RKO (cell line): ENCODE measurements at regions not wholly inside any gene's neighbourhood (a gene's known extent, or its start where the extent isn't known, plus 50 kb on each side); places are given as distances from the start of the nearest gene placed in this dataset.
A peak's percentile ranks its signal among the peaks of the same experiment; 100 is the strongest.

Experiments used
- DNase-seq: peaks from one replicate; pipeline ENCODE4 v3.0.0-alpha.2; 2016; ENCODE audit warnings: low spot score

GRCh38 chr14:22452330-22452729, 136.7 kb downstream of the DAD1 start:
- no peak for DNase-seq

GRCh38 chr14:22450266-22450665, 138.8 kb downstream of the DAD1 start:
- DNase-seq: no peak

GRCh38 chr14:22449600-22449905, 139.5 kb downstream of the DAD1 start:
- DNase-seq: no peak

GRCh38 chr14:22448905-22449599, 140.0 kb downstream of the DAD1 start:
- no peak for DNase-seq

- no peak for DNase-seq
Observed at GRCh38 chr14:22448035-22448904, 140.8 kb downstream of the DAD1 start.

GRCh38 chr14:22438742-22439141, 150.3 kb downstream of the DAD1 start:
- no peak for DNase-seq

DNA sequence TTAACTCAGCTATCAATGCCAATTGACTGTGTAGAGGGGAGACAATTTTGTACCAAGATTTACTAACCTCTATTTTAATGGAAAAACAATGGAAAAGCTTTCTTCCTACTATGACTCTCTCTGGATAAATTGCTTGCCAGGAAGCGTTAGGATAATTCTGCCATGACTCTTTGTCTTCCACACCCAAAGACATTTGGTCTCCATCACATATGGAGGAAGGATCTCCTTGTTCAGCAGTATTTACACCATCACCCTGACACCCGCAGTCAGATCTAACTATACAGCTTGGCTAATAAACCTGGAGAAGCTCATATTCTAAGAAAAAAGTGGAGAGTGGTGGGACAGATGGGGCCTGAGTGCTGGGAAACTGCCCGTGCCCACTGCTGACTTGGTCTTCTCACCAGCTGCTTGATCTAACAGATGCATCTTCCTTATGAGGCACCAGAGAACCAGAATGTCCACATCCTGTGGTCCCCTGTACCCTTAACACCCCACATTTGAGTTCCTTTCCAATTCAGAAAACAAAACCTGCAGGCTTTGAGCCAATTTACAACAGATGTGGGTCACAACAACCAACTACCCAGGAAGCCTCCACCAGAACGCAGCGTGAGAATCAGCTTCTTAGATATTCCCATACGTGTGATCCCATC, 154.0 kb downstream of the DAD1 start:
- no peak for DNase-seq

DNA sequence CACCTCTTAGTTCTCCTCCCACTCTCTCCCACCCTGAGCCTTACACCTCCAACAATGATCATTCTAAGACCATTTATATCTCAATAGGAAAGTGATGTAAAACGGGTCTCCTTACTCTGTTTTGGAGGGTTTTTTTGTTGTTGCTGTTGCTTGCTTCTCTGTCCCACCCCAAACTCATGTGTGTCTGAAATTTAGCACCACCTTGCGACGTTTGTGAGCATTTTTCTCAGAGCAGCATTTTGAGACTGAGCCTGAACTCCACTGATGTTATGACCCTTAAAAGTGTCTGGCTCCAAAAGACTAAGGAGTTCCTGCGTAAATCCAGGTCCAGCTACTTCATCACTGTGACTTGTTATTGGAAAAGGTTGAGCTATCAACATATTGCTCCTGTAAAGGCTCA, 155.0 kb downstream of the DAD1 start:
- DNase-seq: no peak

DNA sequence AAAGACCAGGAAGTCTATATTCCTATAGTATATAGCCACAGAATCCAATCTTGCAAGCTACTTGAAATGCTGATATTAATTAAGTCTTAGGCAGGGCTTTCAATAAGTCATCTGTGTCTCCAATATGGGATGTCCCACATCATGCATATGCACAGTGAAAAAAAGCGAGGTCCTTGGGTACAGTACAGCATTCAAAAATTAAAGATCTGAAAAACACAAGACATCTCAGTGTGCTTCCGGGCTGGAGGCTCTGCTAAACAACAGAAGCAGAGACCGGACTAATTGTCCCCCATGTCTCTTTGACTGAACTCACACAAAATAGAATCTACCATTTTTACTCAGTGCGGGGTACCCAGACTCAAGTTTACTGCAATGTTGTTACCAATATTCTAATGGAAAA, 156.0 kb downstream of the DAD1 start:
- no peak for DNase-seq

- DNase-seq: peak; percentile 27
Observed at GRCh38 chr14:22432348-22432976, 156.6 kb downstream of the DAD1 start.

GRCh38 chr14:22429546-22430294, 159.3 kb downstream of the DAD1 start:
- no peak for DNase-seq

- peak; percentile 5 for DNase-seq
Observed at GRCh38 chr14:22428700-22429291, 160.2 kb downstream of the DAD1 start.

GRCh38 chr14:22427771-22428231, 161.2 kb downstream of the DAD1 start:
- DNase-seq: no peak

GRCh38 chr14:22426711-22427110, 162.3 kb downstream of the DAD1 start:
- DNase-seq: no peak

GRCh38 chr14:22423958-22424357, 165.1 kb downstream of the DAD1 start:
- no peak for DNase-seq

- no peak for DNase-seq
Observed at GRCh38 chr14:22422238-22422637, 166.8 kb downstream of the DAD1 start.

GRCh38 chr14:22420598-22421186, 168.3 kb downstream of the DAD1 start:
- no peak for DNase-seq

DNA sequence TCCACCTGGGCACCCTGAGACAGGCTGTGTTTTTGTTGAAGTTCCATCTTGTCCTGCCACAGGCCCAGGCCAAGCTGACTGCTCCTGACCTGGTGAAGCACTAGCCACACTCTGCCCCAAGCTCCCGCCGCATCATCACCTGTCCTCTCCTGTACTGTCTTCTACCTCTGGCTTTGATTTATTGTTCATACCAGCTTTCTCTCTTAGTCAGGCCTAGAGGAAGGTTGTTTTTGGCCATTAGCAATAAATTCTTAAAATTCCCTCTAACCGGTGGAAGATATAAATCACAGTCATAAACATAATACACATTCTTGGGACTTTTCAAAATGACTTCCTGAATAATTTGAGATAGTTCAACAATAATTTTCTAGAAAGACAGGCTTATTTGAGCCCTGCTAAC, 169.4 kb downstream of the DAD1 start:
- DNase-seq: no peak

DNA sequence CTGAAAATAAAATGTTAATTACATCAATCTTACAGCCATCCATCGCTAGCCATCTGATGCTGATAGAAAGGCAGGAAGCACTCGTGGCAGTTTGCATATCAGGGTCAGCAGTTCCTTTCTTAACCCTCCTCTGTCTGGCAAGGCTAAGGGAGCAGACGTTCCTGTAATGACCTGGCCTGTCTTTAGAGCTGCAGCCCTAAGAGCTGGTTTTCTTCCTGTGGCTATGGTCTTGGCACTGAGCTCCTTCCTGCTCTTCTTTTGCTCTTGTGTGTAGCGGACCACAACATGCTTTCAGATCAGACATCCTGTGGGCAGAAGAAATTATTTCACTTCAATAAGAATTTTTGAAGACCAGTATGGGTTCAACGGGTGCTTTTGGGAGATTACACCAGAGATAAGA, 170.4 kb downstream of the DAD1 start:
- DNase-seq: no peak

GRCh38 chr14:22417914-22418313, 171.1 kb downstream of the DAD1 start:
- no peak for DNase-seq

DNA sequence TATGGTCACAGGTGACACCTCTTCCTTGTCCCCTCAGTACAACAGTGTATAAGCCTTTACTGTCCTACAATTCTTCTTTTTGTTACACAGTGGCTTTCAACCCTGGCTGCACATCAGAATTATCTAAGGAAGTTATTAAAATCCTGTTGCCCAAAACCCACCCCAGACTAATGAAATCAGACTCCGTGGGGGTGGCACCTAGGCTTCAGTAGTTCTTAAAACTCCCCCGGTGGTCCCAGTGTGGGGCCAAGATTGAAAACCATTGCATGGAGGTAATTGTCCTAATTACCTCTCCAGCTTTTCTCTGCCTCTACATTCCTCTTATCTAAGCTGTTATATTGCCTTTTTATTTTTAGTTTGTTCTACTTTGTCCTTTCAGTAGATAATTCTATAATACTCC, 172.8 kb downstream of the DAD1 start:
- DNase-seq: no peak
